ENCODE measurements at regions not wholly inside any gene's neighbourhood (a gene's known extent, or its start where the extent isn't known, plus 50 kb on each side); places are given as distances from the start of the nearest gene placed in this dataset.

- TF ChIP-seq, protein P1, sequence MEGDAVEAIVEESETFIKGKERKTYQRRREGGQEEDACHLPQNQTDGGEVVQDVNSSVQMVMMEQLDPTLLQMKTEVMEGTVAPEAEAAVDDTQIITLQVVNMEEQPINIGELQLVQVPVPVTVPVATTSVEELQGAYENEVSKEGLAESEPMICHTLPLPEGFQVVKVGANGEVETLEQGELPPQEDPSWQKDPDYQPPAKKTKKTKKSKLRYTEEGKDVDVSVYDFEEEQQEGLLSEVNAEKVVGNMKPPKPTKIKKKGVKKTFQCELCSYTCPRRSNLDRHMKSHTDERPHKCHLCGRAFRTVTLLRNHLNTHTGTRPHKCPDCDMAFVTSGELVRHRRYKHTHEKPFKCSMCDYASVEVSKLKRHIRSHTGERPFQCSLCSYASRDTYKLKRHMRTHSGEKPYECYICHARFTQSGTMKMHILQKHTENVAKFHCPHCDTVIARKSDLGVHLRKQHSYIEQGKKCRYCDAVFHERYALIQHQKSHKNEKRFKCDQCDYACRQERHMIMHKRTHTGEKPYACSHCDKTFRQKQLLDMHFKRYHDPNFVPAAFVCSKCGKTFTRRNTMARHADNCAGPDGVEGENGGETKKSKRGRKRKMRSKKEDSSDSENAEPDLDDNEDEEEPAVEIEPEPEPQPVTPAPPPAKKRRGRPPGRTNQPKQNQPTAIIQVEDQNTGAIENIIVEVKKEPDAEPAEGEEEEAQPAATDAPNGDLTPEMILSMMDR (IDR thresholded peaks at IDR 0.05) = no peak
- no peak for TF ChIP-seq EZH2 (IDR thresholded peaks at IDR 0.05)
Observed at GRCh38 chr11:131109790-131110189, 193.5 kb upstream of the SNX19 start.
